OCI-M1 (cell line): ENCODE measurements at regions not wholly inside any gene's neighbourhood (a gene's known extent, or its start where the extent isn't known, plus 50 kb on each side); places are given as distances from the start of the nearest gene placed in this dataset.

Experiments
- DNase-seq: peaks from one replicate; lab custom pipeline; 2025; lab: John Stamatoyannopoulos, UW

DNA sequence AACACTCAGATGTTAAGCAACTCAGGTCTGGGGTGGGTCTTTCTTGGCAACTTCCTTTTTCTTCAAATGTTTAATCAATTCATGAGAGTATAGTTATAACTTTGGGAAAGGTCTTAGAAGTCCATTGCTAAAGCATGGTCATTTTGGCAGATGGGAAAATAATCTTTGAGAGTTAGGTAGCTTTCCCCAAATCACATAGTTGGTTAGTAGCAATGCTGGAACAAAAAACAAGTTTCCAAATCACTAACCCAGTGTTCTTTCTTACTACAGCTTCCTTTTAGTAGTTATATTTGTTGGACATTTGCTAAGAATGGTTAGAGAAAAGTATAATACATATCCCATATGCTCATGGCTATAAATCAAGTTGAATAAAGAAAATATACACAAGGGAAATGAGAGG lies 185.2 kb upstream of the SLC14A2 start:
- DNase-seq = no peak

DNA sequence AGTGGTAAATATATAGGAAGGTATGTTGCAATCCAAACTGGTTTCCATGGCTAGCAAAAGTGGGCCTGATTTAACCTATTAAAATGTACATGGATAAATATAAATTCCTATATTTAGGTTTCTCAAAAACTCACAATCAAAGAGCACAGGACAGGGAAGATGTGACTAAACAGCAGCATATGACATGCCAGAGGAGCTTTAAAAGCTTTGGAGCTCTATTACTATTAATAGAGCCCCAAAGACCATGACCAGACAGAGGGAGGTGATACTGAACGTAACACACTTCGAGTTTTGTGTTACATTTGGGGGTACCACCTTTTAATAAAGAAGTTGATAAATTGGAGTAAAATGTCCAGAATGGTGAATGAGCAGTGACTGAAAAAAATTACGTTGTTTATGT lies 179.5 kb upstream of the SLC14A2 start:
- DNase-seq = no peak

DNA sequence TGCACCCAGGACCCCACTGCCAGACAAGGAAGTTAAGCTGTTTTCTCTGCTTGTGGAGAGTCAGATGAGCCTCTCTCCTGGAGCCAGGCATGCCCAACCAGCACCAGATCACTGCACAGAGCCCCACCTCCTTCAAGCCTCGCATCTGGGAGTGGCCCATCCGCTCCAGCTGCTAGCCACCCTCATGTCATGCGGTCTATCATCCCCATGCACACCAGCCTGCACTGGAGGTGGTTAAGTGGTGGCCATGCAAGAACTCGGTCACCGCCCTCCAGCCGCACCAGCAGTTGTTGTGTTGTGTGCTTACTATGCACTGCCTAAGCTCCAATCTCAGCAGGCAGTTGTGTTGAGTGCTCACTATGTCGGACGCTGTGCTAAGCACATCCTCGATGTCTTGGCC lies 177.9 kb upstream of the SLC14A2 start:
- no peak for DNase-seq

DNA sequence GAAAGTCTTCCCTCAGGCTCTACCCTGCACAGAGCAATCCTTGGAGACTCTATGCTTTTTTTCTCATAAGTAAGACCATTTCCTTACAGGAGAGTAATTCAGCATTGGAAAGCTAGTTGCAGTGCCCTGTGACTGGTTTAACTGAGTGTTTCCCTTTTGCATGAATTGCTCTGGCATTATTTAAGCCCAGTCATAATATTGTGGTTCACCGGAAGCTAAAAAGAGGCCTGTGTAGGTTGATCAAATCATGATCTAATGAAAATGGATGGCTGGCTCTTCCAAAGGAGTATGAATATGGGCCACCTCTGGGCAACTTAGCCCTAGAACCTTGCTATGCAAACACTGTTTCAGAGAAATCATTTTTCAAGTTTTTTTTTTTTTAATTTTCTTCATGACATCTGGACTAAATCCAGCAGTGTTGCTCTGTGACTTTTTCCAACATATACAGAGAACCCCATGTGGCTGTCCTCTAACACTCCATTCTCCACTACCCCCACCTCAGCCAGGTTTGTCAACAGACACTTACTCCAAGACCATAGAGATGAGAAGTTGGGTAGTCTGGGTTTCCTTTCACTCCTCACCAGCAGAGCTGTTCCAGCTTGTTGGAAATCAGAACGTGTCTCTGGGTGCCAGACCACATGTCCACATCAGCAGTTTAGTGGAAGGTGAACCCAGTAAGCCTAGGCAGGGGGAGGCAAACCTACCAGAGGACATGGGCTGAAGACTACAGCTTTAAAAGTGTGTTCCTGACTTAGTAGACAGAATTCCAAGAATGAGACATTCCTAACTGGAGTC lies 175.2 kb upstream of the SLC14A2 start:
- no peak for DNase-seq

DNA sequence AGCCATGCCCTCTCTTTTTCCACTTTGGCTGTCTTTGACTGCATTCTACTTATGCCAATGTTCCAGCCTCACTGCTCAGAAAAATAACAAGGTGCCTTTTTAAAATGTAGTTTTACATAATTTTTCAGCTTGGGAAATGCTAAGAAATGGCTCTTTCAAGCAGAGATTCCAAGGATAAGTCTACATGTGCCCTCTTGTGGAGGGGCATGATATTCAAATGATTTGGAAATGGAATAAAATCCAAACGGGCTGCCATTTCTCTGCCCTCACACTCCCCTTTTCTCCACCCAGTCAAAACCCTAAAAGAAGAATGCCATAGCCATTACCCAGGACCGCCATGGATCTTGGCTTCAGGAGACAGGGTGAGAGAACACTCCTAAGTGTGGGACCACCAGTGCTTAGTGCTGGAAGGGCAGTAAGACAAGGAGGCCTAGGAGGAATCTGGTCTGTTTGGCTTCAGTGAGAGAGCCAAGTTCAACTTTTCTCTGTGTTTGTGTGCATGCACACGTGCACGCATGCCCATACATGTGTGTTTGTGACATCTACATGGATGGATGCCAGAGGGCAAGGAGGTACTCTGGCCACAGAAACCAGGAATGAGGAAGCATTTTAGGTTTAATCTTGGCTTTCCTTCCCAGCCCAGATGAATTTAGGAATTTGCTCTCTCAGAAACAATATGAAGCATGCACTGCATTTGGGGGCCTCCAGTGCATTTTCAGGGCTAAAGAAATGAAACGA lies 174.0 kb upstream of the SLC14A2 start:
- DNase-seq = peak; percentile 21

DNA sequence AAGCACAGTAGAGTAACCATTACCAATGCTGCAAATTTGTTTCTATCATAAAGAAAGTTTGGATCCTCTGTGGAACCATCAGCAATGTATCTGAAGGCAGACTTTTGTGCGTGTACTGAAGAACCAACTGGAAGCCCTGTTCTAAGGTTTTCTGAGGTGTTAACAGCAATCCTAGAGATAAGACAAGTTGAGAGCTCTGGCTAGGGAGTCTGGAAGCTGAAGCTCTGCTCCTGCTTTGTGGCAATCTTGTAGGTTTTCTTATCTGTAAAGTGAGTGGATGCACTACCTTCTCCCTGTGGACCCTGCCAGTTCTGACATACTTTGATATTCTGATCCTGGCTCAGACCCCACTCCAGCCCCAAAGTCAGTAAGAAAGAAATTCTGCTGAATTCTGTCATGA lies 171.2 kb upstream of the SLC14A2 start:
- no peak for DNase-seq

DNA sequence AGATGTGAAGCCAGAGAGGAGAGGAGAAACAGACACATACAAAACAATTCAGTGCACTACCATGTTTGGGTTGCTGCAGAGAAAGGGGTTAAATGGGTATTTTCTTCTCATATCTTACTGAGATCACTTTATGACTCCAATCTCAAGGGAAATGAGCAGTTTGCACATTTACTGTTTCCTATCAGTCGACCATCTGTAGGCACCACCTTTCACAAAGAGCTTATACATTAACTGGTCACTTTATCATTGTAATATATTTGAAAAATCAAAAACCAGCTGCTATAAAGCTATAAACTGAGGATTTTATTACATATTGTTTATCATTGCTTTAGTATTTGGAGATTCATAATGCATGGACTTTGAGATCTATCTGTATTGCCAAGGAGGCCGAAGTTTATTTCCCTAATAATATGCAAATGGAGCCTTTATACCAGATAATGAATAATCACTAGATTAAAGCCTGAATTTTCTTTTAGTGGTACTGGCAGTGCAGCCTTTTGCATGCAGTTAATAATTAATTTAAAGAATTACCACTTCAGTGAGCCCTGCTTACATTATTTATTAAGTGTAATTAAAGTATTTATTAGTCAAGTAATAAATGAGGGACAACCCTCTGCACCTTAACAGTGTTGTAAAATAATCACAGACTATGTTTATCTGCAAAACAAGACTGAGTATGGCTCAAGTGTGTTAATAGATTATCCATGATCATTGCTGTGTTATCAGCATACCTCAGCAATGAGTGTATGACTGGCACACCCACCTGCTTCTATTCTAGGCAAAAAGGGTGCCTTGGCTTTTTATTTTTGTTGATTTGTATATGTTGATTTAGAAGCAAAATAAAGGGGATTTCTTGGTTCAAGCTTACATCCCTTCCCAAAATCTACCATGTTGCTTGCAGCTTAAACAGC lies 167.7 kb upstream of the SLC14A2 start:
- no peak for DNase-seq

DNA sequence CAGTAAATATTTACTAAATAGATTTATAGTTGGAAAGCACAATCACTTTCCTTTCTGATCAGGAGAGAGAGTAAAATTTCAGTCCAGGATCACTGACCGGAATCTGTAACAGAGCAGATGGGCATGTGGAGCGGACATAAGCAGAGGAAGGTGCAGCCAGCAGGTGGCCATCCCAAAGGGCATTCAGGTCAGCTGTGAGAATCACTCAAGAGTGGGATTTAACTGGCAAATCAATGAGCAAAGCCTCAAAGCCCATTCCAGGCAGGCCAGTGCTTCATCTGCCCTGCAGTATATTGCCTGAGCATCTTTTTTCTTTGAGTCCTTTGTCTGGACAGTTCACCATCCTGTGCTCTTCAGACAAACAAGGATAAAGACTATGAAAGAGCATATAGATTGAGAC lies 166.4 kb upstream of the SLC14A2 start:
- no peak for DNase-seq

DNA sequence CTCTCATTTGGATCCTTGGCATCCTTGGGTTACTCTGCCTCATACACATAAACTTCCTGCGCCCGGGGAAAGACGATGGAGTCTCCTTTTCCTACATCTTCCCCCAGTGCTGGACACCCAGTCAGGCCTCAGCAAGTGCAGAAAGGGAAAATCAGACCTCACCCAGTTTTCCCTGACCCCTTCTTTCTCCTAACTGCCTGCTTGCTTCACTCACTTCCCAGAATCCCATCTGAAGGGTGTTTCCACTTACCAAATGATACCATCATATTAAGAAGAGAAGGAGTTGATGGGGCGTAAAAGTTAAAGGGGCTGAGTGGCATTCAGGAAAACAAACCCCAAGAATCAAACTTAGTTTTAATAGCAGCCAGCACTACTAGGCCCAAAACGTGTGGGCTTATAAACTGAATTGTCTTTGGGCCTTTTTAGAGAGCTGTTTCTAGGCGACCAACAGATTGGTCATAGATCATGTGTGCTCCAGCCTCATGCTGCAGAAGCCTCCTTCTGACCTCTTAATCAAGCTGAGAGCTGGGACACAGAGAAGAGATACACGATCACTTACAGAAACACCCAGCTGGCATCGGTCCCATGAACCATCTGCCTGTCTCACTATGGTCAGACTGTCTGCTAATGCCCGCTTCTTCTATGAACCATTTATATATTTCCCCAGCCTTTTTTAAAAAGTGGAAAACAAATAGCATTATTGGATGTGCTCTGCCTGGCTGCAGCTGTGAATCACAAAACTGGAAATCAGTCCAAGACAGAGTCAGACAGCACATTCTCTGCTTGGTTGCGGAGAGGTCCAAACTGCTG lies 165.7 kb upstream of the SLC14A2 start:
- no peak for DNase-seq

DNA sequence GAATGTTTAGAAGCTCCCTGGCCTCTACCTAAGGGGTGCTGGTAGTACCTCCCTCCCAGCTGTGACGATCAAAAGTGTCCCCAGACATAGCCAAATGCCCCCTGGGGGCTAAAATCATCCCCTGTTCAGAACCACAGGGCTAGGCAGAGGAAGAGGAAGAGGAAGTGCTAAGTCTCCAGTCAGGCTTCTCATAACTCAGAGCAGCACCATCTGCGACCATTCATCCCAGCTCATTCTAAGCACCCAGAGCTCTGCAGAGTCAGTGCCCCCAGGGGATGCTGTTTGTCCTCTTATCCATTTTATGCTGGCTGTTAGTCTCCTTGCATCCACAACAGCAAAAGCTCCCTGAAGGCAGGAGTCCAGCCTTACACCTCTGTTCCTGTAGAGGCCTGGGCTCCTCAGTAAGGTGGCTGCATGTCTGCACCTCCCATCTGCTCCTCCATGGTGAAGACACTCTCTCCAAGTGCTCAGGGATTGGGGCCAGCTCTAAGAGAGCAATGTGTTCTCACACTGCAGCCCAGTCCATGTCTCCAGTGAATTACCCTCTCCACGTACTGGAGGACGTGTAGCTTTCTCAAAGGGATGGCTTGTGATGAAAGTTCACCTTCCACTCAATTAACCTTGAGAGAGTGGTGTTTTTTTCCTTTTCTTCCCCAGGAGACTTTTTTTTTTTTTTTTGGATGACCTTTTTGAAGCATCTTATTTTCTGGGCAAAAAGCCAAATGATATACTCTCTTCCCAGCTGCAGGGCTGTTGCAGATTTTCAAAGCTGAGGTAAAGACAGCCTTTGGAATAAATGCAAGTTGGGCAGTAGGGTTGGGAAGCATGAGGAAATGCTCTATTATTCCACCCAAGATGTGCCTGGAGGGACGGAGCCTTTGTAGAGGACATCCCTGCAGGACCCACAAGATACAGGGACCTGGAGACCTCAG lies 158.9 kb upstream of the SLC14A2 start:
- DNase-seq = no peak

DNA sequence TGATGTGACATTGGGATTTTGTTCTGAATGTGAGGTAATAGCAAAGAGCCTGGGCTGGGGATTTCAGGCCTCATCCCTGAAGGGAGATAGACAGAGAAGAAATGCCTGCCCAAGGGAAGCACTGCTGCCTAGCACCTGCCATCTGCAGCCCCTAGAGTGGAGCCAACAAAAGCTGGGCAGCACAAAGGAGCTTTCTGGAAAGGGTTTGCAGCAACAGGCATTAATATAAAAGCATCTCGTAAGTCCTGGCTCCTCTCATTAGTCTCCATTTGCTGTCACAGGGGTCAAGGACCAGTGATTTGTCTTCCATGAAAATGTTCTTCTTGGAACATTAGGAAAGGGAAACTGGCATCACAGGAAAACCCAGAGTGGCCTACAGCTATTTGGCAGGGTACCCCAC lies 157.2 kb upstream of the SLC14A2 start:
- no peak for DNase-seq

DNA sequence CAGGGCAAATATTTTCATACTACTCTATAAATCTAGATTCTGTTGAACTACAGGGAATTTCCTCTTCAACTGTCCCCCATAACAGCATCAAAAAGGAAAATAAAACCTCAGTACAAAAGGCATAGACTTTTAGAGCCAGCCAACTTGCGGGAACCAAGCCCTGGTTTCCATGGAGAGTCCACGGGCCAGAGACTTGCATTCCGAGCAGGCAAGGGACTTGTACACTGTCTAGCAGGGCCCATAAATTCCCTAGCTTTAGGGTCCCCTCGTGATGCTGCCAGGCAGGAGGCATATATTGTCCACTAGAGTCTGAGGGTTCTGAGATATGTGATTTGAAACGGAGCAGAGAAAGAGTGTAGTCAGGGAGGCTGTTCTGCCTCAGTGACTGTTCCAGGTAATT lies 153.1 kb upstream of the SLC14A2 start:
- no peak for DNase-seq

DNA sequence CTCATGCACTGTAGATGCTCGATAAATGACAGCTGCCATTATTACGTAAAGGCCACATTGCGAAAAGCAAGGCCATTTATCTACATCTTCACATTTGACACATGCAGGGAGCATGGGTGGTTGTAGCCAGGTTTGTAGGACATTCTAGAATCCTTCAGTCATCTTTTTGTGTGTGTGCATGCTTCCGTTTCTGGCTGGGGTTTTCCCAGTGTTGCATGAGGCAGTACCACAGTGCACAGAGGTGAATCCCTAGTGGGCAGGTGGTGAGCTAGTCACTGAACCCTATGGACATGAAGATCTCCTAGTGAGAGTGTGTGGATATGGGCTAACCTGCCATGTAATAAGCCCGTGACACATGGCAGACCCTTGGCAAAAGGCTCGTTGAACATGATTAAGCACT lies 151.8 kb upstream of the SLC14A2 start:
- DNase-seq = no peak

DNA sequence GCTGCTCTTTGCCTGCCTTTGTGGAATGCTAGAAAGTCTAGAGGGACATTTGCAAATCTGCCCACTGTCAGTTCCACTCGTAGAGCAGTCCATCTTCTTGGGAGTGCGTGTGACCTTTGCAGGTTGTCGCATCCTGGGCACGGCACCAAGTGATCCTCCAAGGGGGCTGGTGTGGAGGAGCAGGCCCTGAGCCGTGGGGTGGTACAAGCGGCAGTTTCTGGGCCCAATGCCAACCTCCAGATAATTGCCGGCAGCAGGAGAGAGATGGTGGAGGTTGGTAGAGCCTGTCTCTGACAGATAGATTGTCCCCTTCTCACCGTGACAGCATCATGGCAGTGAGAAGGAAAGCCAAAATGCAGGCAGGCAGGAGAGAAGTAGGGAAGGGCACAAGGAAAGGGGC lies 150.7 kb upstream of the SLC14A2 start:
- no peak for DNase-seq

DNA sequence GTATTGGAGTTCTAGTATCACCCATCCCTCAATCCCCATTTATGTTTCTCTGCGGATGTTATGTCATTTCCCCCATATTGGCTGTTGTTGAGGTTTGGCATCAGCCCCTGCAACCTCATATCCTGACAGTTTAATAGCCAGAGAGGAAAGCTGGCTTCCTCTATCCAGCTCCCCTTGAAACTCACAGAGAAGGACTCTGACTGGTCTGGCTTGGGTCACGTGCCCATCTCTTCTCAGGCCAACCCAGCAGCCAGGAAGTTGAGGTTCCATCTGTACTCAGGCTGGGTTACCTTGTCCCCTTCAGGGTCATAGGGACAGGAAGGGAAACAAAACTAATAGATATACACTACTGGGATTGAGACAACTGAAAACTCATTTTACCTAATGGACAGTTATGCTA lies 148.0 kb upstream of the SLC14A2 start:
- no peak for DNase-seq

DNA sequence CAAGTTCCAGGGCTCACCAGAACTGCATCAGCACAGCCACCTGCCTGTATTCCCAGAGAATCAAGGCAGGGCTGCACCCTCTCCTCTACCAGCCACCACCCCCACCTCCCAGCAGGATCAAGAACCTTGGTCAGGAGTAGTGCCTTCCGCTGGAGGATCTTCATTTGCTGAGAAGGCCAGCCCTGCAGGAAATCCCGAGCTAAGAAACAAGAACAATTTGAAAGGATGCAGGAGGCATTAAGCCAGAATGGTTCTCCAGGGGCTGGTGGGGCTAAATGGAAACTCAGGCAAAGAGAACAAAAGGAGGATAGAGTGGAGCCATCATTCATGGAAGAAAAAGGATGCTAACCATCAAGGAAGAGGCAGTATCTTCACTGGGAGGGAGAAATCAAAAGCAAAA lies 147.3 kb upstream of the SLC14A2 start:
- DNase-seq = no peak

DNA sequence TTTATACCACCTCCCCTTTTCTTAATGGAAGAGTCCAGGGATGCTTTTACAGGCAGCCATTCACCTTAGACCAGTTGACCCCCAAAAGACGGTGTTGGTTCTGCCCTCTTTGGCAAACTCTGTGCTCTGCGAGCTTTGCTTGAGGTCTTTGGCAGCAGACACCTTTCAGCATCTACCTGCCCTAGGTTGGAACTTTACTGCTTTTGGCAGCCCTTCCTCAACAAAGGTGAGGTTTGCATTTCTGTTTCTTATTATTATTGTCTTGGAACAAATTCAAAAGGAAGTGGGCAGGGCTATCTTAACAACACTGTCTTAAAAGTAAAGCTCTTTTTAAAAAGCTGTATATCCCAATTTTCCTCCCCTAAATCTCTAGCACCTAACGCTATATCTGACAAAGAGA lies 136.4 kb upstream of the SLC14A2 start:
- DNase-seq = no peak

DNA sequence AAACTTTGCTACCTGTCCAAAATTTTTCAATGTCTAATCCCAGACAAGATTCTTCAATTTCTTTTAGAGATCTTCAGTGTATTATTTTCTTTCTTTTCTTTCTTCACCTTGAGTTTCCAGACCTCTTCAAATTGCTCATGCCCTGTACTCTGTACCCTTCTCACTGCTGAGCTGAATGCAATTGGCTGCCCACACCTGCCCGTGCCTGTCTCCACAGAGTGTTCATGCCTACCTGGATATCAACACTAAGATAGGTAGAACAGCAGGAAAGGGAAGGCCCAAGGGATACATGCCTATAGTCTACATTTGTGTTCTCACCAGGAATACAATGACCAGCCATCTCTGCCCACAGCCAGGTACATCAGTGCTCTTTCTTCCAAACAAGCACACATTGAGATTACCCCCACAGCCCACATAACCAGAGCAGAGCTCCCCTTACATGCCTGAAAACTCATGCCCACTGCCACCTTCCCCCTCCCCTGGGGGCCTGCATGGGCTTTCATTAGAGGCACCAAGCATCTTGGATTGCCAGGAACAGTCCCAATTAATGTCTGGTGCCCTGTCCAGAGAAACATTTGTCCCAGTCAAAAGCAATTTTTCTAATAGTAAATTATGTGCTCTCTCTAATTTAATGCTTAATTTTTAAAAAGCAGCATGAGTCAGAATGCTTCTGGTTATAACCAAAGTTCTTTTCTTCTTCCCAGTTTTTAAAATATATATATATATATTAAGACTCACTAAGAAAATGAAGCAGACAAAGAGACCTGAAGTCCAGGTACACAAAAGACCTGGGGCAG lies 134.9 kb upstream of the SLC14A2 start:
- no peak for DNase-seq

DNA sequence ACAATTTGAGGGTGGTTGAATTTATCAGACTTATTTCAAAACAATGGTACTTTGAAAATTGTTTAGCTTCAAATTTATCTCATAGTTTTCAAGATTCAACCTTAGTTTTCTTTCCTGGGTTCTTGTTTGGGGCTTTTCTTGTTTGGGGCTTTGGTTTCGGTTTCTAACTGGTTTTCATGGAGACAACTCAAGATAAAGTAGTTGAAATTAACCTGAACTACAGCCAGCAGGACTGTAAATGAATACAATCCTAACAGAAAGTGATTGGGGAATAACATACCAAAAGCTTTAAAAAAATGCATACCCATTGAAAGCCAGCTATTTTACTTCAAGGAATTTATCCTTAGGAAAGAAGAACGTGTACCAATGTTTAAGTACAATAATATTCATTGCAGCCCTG lies 133.5 kb upstream of the SLC14A2 start:
- DNase-seq = peak; percentile 48

DNA sequence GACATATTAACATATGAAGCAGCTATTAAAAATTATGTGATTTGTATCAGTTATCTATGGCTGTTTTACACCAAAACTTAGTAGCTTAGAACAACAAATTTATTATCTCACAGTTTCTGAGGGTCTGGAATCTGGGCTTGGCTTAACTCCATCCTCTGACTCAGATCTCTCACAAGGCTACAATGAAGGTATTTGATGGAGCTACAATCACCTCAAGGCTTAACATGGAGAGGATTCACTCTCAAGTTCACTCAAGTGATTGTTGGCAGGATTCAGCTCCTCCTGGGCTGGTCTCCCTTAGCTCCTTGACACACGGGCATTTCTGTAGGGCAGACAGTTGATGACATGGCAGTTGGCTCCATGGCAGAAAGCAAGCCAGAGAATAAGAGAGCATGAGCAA lies 133.0 kb upstream of the SLC14A2 start:
- DNase-seq = no peak
